HG02870 (cell line): ENCODE measurements at regions not wholly inside any gene's neighbourhood (a gene's known extent, or its start where the extent isn't known, plus 50 kb on each side); places are given as distances from the start of the nearest gene placed in this dataset.
"Not testable (repeated sequence)": the region's sequence is repeated elsewhere in the genome, so short reads cannot be mapped to it uniquely, and the experiment has no call there.

Source experiments
- ATAC-seq: cut with Tn5 transposase; IDR thresholded peaks from one replicate; pipeline ENCODE4 v1.9.1; 2021; ENCODE audit warnings: mild to moderate bottlenecking, moderate library complexity; ENCODE audit not compliant: unreplicated experiment

- no peak for ATAC-seq
Measured at GRCh38 chr13:48583859-48584311, 51.0 kb upstream of the RCBTB2 start.

- no peak for ATAC-seq
Measured at GRCh38 chr13:48585456-48585840, 52.6 kb upstream of the RCBTB2 start.

- no peak for ATAC-seq
Measured at GRCh38 chr13:48586591-48587103, 53.8 kb upstream of the RCBTB2 start.

- no peak for ATAC-seq
Measured at GRCh38 chr13:48588120-48588519, 55.2 kb upstream of the RCBTB2 start.

- ATAC-seq, result no peak
Measured at GRCh38 chr13:48590141-48590901, 57.4 kb upstream of the RCBTB2 start.

- not testable (repeated sequence) for ATAC-seq
Measured at GRCh38 chr13:48591124-48591872, 58.4 kb upstream of the RCBTB2 start.

- ATAC-seq, result no peak
Measured at GRCh38 chr13:48591889-48592687, 59.2 kb upstream of the RCBTB2 start.

- ATAC-seq, result no peak
Measured at GRCh38 chr13:48592688-48593049, 59.8 kb upstream of the RCBTB2 start.

- no peak for ATAC-seq
Measured at GRCh38 chr13:48593536-48593935, 60.2 kb upstream of the CYSLTR2 start.

- peak; percentile 76 for ATAC-seq
Measured at GRCh38 chr13:48594096-48594815, 59.5 kb upstream of the CYSLTR2 start.

GRCh38 chr13:48595431-48596429 is 58.0 kb upstream of the CYSLTR2 start:
- ATAC-seq, result peak; percentile 52

- no peak for ATAC-seq
Measured at GRCh38 chr13:48600374-48601364, 53.1 kb upstream of the CYSLTR2 start.

GRCh38 chr13:48602296-48603016 is 51.3 kb upstream of the CYSLTR2 start:
- no peak for ATAC-seq

GRCh38 chr13:48603375-48603774 is 50.4 kb upstream of the CYSLTR2 start:
- peak; percentile 47 for ATAC-seq
